ENCODE measurements at regions not wholly inside any gene's neighbourhood (a gene's known extent, or its start where the extent isn't known, plus 50 kb on each side); places are given as distances from the start of the nearest gene placed in this dataset.

DNA sequence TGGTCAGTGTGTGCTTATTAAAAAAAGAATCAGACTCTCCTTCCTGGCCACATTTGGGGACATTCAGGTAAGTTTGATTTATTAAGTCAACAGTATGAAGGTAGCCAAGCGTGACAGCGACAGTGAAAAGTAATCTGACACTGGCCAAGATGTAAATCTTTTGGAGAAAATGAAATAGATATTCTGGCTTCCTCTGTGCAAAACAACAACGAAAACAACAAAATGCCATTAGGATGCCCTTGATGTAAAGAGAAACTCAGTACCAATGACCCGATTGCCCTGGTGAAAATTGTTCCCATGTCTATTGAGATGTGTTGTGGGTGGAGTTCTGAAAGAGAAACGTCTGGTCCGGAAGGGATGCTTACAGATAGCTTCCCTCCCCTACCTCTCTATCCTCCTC is 267.8 kb downstream of the MAT2B start:
- no peak for TF ChIP-seq POLR2A (IDR thresholded peaks at IDR 0.05)
- no peak for TF ChIP-seq CTCF (IDR thresholded peaks at IDR 0.05)
- ATAC-seq (no peak), DNase-seq (no peak)
- H3K4me1 ChIP-seq, result no peaks in the 10 kb centered on the region
- H3K27ac ChIP-seq, result no peak overlapping the region
- WGBS, 2 donors, result 52 to 55% methylated on average over 6 of the region's 6 CpGs
- H3K9me3 ChIP-seq, result no peaks in the 10 kb centered on the region
- no peaks in the 10 kb centered on the region for H3K27me3 ChIP-seq
- H3K36me3 ChIP-seq (replicated peaks in 1 of 2; ENCODE audit: insufficient read depth in 1 of 2, low read depth in 2 of 2), result no peaks in the 10 kb centered on the region
- intact Hi-C loops (cut with DNase I), result no loop called here
- H3K4me3 ChIP-seq, result no peak overlapping the region

GRCh38 chr5:163789870-163790269 is 284.5 kb downstream of the MAT2B start:
- Histone ChIP-seq H3K9me3 (no peaks in the 10 kb centered on the region), H3K27me3 (no peaks in the 10 kb centered on the region), H3K27ac (no peak overlapping the region), H3K36me3 (replicated peaks in 1 of 2; ENCODE audit: insufficient read depth in 1 of 2, low read depth in 2 of 2) (no peaks in the 10 kb centered on the region), H3K4me1 (no peaks in the 10 kb centered on the region), H3K4me3 (no peak overlapping the region)
- DNase-seq, result no peak
- no peak for ATAC-seq
- intact Hi-C loops (cut with DNase I), result no loop called here
- WGBS, 2 donors, result 25 to 35% methylated on average over 3 of the region's 3 CpGs
- TF ChIP-seq CTCF (IDR thresholded peaks at IDR 0.05) (no peak), POLR2A (IDR thresholded peaks at IDR 0.05) (no peak)

DNA sequence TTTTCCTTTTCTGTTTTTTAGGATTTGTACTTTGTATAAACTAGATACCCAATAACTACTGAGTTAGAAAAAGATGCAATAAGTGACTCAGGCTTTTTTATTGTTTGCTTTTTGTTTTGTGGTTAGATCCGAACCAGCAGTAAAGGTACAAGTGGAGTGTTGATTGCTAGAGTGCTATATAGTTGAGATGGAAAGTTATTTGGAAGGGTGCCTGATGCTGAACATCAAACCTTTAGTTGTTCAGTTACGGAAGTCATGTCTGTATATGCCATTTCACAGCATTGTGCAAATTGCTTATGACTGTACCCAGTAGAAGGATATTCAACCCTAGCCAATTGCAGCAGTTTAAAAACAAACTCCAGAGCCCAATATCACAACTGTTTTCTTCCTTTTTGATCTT is 285.1 kb downstream of the MAT2B start:
- Histone ChIP-seq H3K4me3 (no peak overlapping the region), H3K27ac (no peak overlapping the region), H3K4me1 (no peaks in the 10 kb centered on the region), H3K36me3 (replicated peaks in 1 of 2; ENCODE audit: insufficient read depth in 1 of 2, low read depth in 2 of 2) (no peaks in the 10 kb centered on the region), H3K9me3 (no peaks in the 10 kb centered on the region), H3K27me3 (no peaks in the 10 kb centered on the region)
- DNase-seq (no peak), ATAC-seq (no peak)
- WGBS, 2 donors, result 51 to 52% methylated on average over 2 of the region's 2 CpGs
- no peak for TF ChIP-seq POLR2A (IDR thresholded peaks at IDR 0.05)
- no peak for TF ChIP-seq CTCF (IDR thresholded peaks at IDR 0.05)
- intact Hi-C loops (cut with DNase I), result no loop called here

- intact Hi-C loops (cut with DNase I), result no loop called here
- Histone ChIP-seq H3K9me3 (no peaks in the 10 kb centered on the region), H3K36me3 (replicated peaks in 1 of 2; ENCODE audit: insufficient read depth in 1 of 2, low read depth in 2 of 2) (no peaks in the 10 kb centered on the region), H3K4me1 (no peaks in the 10 kb centered on the region), H3K27me3 (no peaks in the 10 kb centered on the region), H3K27ac (no peak overlapping the region), H3K4me3 (no peak overlapping the region)
- TF ChIP-seq CTCF (IDR thresholded peaks at IDR 0.05) (no peak), POLR2A (IDR thresholded peaks at IDR 0.05) (no peak)
- WGBS, 2 donors, result 67 to 75% methylated on average over 2 of the region's 2 CpGs
- ATAC-seq (no peak), DNase-seq (no peak)
Observed at GRCh38 chr5:163794993-163795392, 289.6 kb downstream of the MAT2B start.

DNA sequence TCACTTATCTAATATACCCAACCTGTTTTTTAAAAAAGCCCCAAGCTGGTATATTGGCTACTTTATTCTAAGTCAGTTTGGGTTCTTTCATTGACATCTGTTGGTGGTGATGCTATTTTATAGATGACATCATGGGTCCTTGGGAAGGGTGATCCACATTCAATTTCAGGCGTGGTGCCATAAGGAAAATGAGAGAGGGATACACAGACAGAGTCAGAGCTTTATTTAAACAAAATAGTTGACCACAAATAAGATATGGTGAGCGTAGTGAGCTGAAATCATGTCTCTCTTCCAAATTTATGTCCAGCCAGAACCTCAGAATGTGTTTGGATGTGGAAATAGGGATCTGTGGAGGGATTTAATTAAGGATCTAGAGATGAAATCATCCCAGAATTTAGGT is 302.4 kb downstream of the MAT2B start:
- 48 to 51% methylated on average over 2 of the region's 2 CpGs for WGBS, 2 donors
- H3K36me3 ChIP-seq (replicated peaks in 1 of 2; ENCODE audit: insufficient read depth in 1 of 2, low read depth in 2 of 2), result no peaks in the 10 kb centered on the region
- intact Hi-C loops (cut with DNase I), result no loop called here
- no peaks in the 10 kb centered on the region for H3K27me3 ChIP-seq
- H3K4me1 ChIP-seq, result no peaks in the 10 kb centered on the region
- no peak for ATAC-seq
- no peak for DNase-seq
- no peak overlapping the region for H3K27ac ChIP-seq
- TF ChIP-seq CTCF (IDR thresholded peaks at IDR 0.05), result no peak
- H3K4me3 ChIP-seq, result no peak overlapping the region
- H3K9me3 ChIP-seq, result no peaks in the 10 kb centered on the region
